Upper lobe of left lung (tissue), 6 donors: ENCODE measurements at regions not wholly inside any gene's neighbourhood (a gene's known extent, or its start where the extent isn't known, plus 50 kb on each side); places are given as distances from the start of the nearest gene placed in this dataset.

ENCODE experiments used
- ATAC-seq, 2 donors: fragments of 200-7000 bp; cut with Tn5 transposase; one replicate each; pipeline ENCODE4 v1.9.1; 2022; ENCODE audit warnings: mild to moderate bottlenecking in 2 of 2, moderate library complexity in 2 of 2; ENCODE audit not compliant: low FRiP score in 2 of 2
- DNase-seq, 2 donors: peaks; one replicate each; pipeline ENCODE4 v3.0.0-alpha.2; 2019 to 2020
- H3K27ac ChIP-seq, 4 donors: fragments of 200-600 bp; sonication (generic); one replicate each; pipeline ENCODE4 v1.5.1; 2016 to 2019
- H3K27me3 ChIP-seq, 4 donors: fragments of 200-600 bp; sonication (generic); one replicate each; pipeline ENCODE4 v1.5.1; 2017 to 2019
- H3K36me3 ChIP-seq, 4 donors: fragments of 200-600 bp; sonication (generic); one replicate each; pipeline ENCODE4 v1.5.1; 2016 to 2019
- H3K4me1 ChIP-seq, 4 donors: fragments of 200-600 bp; sonication (generic); one replicate each; pipeline ENCODE4 v1.5.1; 2018 to 2019
- H3K4me3 ChIP-seq, 4 donors: fragments of 200-600 bp; sonication (generic); one replicate each; pipeline ENCODE4 v1.5.1; 2017 to 2019; ENCODE audit warnings: mild to moderate bottlenecking in 2 of 4, moderate library complexity in 1 of 4
- H3K9me3 ChIP-seq, 4 donors: fragments of 200-600 bp; sonication (generic); one replicate each; pipeline ENCODE4 v1.5.1; 2018 to 2019
- CTCF ChIP-seq, 6 experiments: fragments of 450-650 bp in 4 of 6; fragments of 200-600 bp in 2 of 6; sonication (generic) in 2 of 6; IDR thresholded peaks; one replicate each; pipeline ENCODE4 v1.5.1; 2016 to 2019; ENCODE audit warnings: antibody characterized with exemption in 6 of 6
- EP300 ChIP-seq, 4 donors: sonication (generic); formaldehyde crosslinking; IDR thresholded peaks; one replicate each; pipeline ENCODE4 v1.5.1; 2017; ENCODE audit warnings: antibody characterized with exemption in 4 of 4, control low read depth in 2 of 4
- POLR2A ChIP-seq, 4 donors: fragments of 450-650 bp; IDR thresholded peaks; one replicate each; pipeline ENCODE4 v1.5.1; 2016 to 2017; ENCODE audit warnings: antibody characterized with exemption in 4 of 4, mild to moderate bottlenecking in 2 of 4
- POLR2AphosphoS5 ChIP-seq, 2 donors: sonication (generic); formaldehyde crosslinking; IDR thresholded peaks; one replicate each; pipeline ENCODE4 v1.5.1; 2017; ENCODE audit warnings: antibody characterized with exemption in 2 of 2
- WGBS, 2 donors: methylation state at CpG; one replicate each; pipeline ENCODE4 v1.1.5; 2017 to 2018; 5-methylcytosine and 5-hydroxymethylcytosine counted together
- donor health status: DM: no; HTN: no; CAD: no; lungs with moderate emphysema.
- donor health status: DM: no; HTN: yes; CAD: no; lungs with severe emphysema.

GRCh38 chr5:73358366-73358765, 90.2 kb downstream of the FOXD1 start:
- DNase-seq (no peak), ATAC-seq (no peak)
- Histone ChIP-seq H3K36me3 (no peaks in the 10 kb centered on the region), H3K9me3 (no peaks in the 10 kb centered on the region), H3K27me3 (no peaks in the 10 kb centered on the region), H3K27ac (no peak overlapping the region), H3K4me3 (no peak overlapping the region), H3K4me1 (no peaks in the 10 kb centered on the region)
- TF ChIP-seq EP300 (IDR thresholded peaks at IDR 0.05) (no peak), CTCF (IDR thresholded peaks at IDR 0.05) (no peak), POLR2A (IDR thresholded peaks at IDR 0.05) (no peak), POLR2AphosphoS5 (IDR thresholded peaks at IDR 0.05) (no peak)
- WGBS, 2 donors: 86 to 88% methylated on average over 3 of the region's 3 CpGs

DNA sequence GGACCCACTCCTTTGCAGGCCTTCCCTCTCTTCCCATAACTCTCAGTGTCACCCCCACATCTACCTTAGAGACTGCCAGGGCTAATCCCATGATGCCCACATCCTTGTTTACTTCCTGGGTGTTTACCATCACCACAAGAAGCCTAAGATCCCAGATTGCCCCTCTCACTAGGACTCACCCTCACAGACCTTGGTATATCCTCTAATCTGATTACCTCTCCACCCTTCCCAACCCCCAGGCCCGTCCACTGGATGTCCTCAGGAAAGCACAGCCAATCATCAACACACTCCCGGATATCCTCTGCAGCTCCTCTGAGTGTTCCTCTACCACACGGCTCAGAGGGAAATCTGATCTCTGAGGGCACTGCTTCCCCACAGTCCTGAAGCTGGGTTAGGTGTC, 91.0 kb downstream of the FOXD1 start:
- no peak for TF ChIP-seq POLR2AphosphoS5 (IDR thresholded peaks at IDR 0.05)
- no peak for TF ChIP-seq EP300 (IDR thresholded peaks at IDR 0.05)
- TF ChIP-seq CTCF (IDR thresholded peaks at IDR 0.05): no peak
- TF ChIP-seq POLR2A (IDR thresholded peaks at IDR 0.05): no peak
- WGBS, 2 donors: 41% methylated on average over 3 of the region's 3 CpGs
- H3K4me1 ChIP-seq: no peaks in the 10 kb centered on the region
- no peaks in the 10 kb centered on the region for H3K36me3 ChIP-seq
- DNase-seq (no peak), ATAC-seq (no peak)
- H3K9me3 ChIP-seq: no peaks in the 10 kb centered on the region
- H3K27ac ChIP-seq: no peak overlapping the region
- H3K27me3 ChIP-seq: no peaks in the 10 kb centered on the region
- H3K4me3 ChIP-seq: no peak overlapping the region

DNA sequence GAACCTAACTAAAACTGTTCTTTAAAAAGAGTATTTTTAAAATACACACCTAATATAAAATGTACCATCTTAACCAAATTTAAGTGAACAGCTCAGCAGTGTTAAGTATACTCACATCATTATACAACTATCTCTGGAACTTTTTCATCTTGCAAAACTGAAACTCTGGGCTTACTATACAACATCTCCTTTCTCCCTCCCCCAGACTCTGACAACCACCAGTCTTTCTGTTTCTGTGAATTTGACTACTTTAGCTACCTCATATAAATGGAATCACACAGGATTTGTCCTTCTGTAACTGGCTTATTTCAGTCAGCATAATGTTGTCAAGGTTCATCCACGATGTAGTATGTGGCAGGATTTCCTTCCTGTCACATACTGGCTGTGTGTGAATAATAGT, 93.5 kb downstream of the FOXD1 start:
- Histone ChIP-seq H3K9me3 (peaks cover 0 to 12% (median 6%) of the 10 kb centered on the region in 4 donors), H3K36me3 (no peaks in the 10 kb centered on the region), H3K27ac (no peak overlapping the region), H3K4me1 (no peaks in the 10 kb centered on the region), H3K4me3 (no peak overlapping the region), H3K27me3 (no peaks in the 10 kb centered on the region)
- DNase-seq: no peak
- no peak for TF ChIP-seq EP300 (IDR thresholded peaks at IDR 0.05)
- TF ChIP-seq POLR2AphosphoS5 (IDR thresholded peaks at IDR 0.05): no peak
- TF ChIP-seq CTCF (IDR thresholded peaks at IDR 0.05): no peak
- no peak for TF ChIP-seq POLR2A (IDR thresholded peaks at IDR 0.05)
- 28 to 32% methylated on average over 1 of the region's 1 CpG for WGBS, 2 donors
- ATAC-seq: no peak

GRCh38 chr5:73354406-73354805, 94.2 kb downstream of the FOXD1 start:
- H3K27me3 ChIP-seq: no peaks in the 10 kb centered on the region
- WGBS, 2 donors: 87 to 89% methylated on average over 2 of the region's 2 CpGs

DNA sequence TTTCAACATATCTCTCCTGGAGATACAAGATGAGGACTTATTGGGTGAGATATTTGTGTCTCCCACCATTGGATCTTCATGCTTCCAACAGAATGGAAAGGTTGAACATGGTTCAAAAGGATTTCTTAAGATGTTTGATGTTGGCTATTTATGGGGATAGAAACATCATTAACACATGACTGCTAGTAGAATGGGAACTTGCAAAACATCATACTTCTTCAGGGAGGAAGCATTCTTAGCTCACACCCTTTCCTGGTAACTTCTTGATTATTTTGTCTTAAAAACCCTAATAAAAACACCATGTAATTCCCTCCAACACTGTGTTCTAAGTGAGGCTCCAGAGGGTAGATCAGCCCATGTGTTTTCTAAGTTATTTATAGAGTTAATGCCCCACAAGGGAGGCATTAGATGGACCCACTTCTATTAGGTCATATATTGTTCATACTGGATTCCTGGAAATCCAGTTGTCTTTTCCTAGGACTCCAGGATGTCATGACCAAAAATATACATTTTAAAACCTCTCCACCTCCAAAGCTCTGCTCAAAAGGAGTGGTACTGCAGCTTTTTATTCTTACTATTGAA, 95.8 kb downstream of the FOXD1 start:
- Histone ChIP-seq H3K9me3 (peaks cover 0 to 17% (median 10%) of the 10 kb centered on the region in 4 donors), H3K4me1 (no peaks in the 10 kb centered on the region), H3K27me3 (no peaks in the 10 kb centered on the region), H3K27ac (no peak overlapping the region), H3K36me3 (no peaks in the 10 kb centered on the region), H3K4me3 (no peak overlapping the region)
- DNase-seq: no peak
- TF ChIP-seq EP300 (IDR thresholded peaks at IDR 0.05): no peak
- TF ChIP-seq POLR2AphosphoS5 (IDR thresholded peaks at IDR 0.05): no peak
- TF ChIP-seq POLR2A (IDR thresholded peaks at IDR 0.05): no peak
- TF ChIP-seq CTCF (IDR thresholded peaks at IDR 0.05): no peak
- ATAC-seq: no peak

More at GRCh38 chr5:73354406-73354805, 94.2 kb downstream of the FOXD1 start:
- no peak for DNase-seq
- Histone ChIP-seq H3K9me3 (peaks cover 0 to 16% (median 10%) of the 10 kb centered on the region in 4 donors), H3K36me3 (no peaks in the 10 kb centered on the region), H3K27ac (no peak overlapping the region), H3K4me1 (no peaks in the 10 kb centered on the region), H3K4me3 (no peak overlapping the region)
- no peak for TF ChIP-seq POLR2A (IDR thresholded peaks at IDR 0.05)
- ATAC-seq: no peak
